Loucy (cell line): ENCODE measurements at regions not wholly inside any gene's neighbourhood (a gene's known extent, or its start where the extent isn't known, plus 50 kb on each side); places are given as distances from the start of the nearest gene placed in this dataset.

Experiments
- EZH2phosphoT487 ChIP-seq: fragments of 200-600 bp; IDR thresholded peaks from 2 replicates; pipeline ENCODE4 v1.6.1; 2018; ENCODE audit warnings: antibody characterized with exemption, mild to moderate bottlenecking, moderate library complexity, borderline replicate concordance
- TF ChIP-seq, protein P1 (sequence below): fragments of 200-600 bp; sonication (generic); conservative IDR thresholded peaks from 2 replicates; pipeline ENCODE4 v1.5.1; 2014; ENCODE audit warnings: mild to moderate bottlenecking, antibody characterized with exemption, low read length

- TF ChIP-seq, protein P1, sequence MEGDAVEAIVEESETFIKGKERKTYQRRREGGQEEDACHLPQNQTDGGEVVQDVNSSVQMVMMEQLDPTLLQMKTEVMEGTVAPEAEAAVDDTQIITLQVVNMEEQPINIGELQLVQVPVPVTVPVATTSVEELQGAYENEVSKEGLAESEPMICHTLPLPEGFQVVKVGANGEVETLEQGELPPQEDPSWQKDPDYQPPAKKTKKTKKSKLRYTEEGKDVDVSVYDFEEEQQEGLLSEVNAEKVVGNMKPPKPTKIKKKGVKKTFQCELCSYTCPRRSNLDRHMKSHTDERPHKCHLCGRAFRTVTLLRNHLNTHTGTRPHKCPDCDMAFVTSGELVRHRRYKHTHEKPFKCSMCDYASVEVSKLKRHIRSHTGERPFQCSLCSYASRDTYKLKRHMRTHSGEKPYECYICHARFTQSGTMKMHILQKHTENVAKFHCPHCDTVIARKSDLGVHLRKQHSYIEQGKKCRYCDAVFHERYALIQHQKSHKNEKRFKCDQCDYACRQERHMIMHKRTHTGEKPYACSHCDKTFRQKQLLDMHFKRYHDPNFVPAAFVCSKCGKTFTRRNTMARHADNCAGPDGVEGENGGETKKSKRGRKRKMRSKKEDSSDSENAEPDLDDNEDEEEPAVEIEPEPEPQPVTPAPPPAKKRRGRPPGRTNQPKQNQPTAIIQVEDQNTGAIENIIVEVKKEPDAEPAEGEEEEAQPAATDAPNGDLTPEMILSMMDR: no peak
- TF ChIP-seq EZH2phosphoT487: no peak
Measured at GRCh38 chr11:70838198-70838597, 414.2 kb downstream of the SHANK2 start.
